Stomach (tissue), 4 donors: ENCODE measurements at regions not wholly inside any gene's neighbourhood (a gene's known extent, or its start where the extent isn't known, plus 50 kb on each side); places are given as distances from the start of the nearest gene placed in this dataset.

Experiments used
- POLR2AphosphoS5 ChIP-seq, 3 donors: sonication (generic); formaldehyde crosslinking; IDR thresholded peaks; one replicate each; pipeline ENCODE4 v1.6.1; 2016; ENCODE audit warnings: antibody characterized with exemption in 3 of 3
- TF ChIP-seq, protein P1 (sequence below), 7 experiments: fragments of 450-650 bp in 4 of 7; fragments of 200-600 bp in 3 of 7; sonication (generic) in 3 of 7; IDR thresholded peaks; one replicate each; pipeline ENCODE4 v1.5.1; 2016 to 2019; ENCODE audit warnings: antibody characterized with exemption in 7 of 7, control low read depth in 2 of 7, mild to moderate bottlenecking in 1 of 7

DNA sequence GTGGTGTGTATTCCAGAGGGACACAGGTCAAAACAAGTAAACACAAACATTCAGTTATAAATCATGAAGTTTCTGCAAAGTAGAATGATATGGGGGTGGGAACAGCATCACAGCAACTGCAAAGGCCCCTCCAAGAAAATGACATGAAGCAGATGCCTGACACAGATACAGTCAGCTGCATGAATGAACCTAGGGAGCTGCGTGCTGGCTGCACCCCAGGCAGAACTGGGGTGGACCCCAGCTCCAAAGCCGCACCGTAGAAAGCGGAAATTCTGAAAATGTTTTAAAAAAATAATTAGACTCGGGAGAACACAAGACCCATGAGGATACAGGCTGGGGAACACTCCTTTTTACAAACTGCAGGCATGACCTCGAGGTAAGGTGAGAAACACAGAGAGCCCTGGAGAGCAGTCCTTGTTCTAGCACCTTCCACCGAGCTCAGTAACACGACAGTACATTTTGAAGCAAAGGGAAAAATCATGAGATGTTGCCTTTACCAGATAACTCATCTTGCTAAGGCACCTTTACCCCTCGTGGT, 323.8 kb downstream of the SOX9 start:
- no peak for TF ChIP-seq POLR2AphosphoS5 (IDR thresholded peaks at IDR 0.05)
- TF ChIP-seq, protein P1, sequence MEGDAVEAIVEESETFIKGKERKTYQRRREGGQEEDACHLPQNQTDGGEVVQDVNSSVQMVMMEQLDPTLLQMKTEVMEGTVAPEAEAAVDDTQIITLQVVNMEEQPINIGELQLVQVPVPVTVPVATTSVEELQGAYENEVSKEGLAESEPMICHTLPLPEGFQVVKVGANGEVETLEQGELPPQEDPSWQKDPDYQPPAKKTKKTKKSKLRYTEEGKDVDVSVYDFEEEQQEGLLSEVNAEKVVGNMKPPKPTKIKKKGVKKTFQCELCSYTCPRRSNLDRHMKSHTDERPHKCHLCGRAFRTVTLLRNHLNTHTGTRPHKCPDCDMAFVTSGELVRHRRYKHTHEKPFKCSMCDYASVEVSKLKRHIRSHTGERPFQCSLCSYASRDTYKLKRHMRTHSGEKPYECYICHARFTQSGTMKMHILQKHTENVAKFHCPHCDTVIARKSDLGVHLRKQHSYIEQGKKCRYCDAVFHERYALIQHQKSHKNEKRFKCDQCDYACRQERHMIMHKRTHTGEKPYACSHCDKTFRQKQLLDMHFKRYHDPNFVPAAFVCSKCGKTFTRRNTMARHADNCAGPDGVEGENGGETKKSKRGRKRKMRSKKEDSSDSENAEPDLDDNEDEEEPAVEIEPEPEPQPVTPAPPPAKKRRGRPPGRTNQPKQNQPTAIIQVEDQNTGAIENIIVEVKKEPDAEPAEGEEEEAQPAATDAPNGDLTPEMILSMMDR (IDR thresholded peaks at IDR 0.05), result no peak
